ENCODE measurements at regions not wholly inside any gene's neighbourhood (a gene's known extent, or its start where the extent isn't known, plus 50 kb on each side); places are given as distances from the start of the nearest gene placed in this dataset.

- TF ChIP-seq, protein P1, sequence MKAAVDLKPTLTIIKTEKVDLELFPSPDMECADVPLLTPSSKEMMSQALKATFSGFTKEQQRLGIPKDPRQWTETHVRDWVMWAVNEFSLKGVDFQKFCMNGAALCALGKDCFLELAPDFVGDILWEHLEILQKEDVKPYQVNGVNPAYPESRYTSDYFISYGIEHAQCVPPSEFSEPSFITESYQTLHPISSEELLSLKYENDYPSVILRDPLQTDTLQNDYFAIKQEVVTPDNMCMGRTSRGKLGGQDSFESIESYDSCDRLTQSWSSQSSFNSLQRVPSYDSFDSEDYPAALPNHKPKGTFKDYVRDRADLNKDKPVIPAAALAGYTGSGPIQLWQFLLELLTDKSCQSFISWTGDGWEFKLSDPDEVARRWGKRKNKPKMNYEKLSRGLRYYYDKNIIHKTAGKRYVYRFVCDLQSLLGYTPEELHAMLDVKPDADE (IDR thresholded peaks at IDR 0.05) = no peak
- TF ChIP-seq, protein P2, sequence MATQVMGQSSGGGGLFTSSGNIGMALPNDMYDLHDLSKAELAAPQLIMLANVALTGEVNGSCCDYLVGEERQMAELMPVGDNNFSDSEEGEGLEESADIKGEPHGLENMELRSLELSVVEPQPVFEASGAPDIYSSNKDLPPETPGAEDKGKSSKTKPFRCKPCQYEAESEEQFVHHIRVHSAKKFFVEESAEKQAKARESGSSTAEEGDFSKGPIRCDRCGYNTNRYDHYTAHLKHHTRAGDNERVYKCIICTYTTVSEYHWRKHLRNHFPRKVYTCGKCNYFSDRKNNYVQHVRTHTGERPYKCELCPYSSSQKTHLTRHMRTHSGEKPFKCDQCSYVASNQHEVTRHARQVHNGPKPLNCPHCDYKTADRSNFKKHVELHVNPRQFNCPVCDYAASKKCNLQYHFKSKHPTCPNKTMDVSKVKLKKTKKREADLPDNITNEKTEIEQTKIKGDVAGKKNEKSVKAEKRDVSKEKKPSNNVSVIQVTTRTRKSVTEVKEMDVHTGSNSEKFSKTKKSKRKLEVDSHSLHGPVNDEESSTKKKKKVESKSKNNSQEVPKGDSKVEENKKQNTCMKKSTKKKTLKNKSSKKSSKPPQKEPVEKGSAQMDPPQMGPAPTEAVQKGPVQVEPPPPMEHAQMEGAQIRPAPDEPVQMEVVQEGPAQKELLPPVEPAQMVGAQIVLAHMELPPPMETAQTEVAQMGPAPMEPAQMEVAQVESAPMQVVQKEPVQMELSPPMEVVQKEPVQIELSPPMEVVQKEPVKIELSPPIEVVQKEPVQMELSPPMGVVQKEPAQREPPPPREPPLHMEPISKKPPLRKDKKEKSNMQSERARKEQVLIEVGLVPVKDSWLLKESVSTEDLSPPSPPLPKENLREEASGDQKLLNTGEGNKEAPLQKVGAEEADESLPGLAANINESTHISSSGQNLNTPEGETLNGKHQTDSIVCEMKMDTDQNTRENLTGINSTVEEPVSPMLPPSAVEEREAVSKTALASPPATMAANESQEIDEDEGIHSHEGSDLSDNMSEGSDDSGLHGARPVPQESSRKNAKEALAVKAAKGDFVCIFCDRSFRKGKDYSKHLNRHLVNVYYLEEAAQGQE (IDR thresholded peaks at IDR 0.05; ENCODE audit: unreplicated experiment) = no peak
- no peak for TF ChIP-seq EZH2 (IDR thresholded peaks at IDR 0.05; ENCODE audit: low read depth, unreplicated experiment)
- no peak for TF ChIP-seq EZH2phosphoT487 (IDR thresholded peaks at IDR 0.05; ENCODE audit: unreplicated experiment)
- TF ChIP-seq ZNF114 (CRISPR knock-in tag; IDR thresholded peaks at IDR 0.05) = no peak
- no peak for TF ChIP-seq NANOG (IDR thresholded peaks at IDR 0.05; ENCODE audit: borderline replicate concordance)
- TF ChIP-seq CTCF (conservative IDR thresholded peaks at IDR 0.05; ENCODE audit: low read depth in 2 of 2) = no peak
- no peak for TF ChIP-seq POLR2AphosphoS5 (IDR thresholded peaks at IDR 0.05; ENCODE audit: low read depth)
- no peak for TF ChIP-seq CREB1 (CRISPR knock-in tag; IDR thresholded peaks at IDR 0.05; ENCODE audit: low read depth)
- no peak for TF ChIP-seq JUNB (IDR thresholded peaks at IDR 0.05; ENCODE audit: unreplicated experiment)
- TF ChIP-seq STAT1 (IDR thresholded peaks at IDR 0.05; ENCODE audit: unreplicated experiment) = no peak
Observed at GRCh38 chr16:7085776-7086175, 246.9 kb upstream of the RBFOX1 start (continued).

GRCh38 chr16:7083096-7083495, 249.5 kb upstream of the RBFOX1 start:
- no peaks in the 10 kb centered on the region for H3K79me2 ChIP-seq (replicated peaks; ENCODE audit: insufficient read depth)
- H3K36me3 Mint-ChIP-seq (ENCODE audit: low read depth) = peaks cover 5% of the 10 kb centered on the region; the same call in 1 of the 3 replicates
- H3K27me3 ChIP-seq (ENCODE audit: insufficient read depth) = no peaks in the 10 kb centered on the region
- ATAC-seq (no peak), DNase-seq (ENCODE audit: low spot score) (no peak)
- no peak overlapping the region for H3K4me3 Mint-ChIP-seq
- H3K36me3 ChIP-seq (ENCODE audit: insufficient read depth) = peaks cover 4% of the 10 kb centered on the region; the same call in 1 of the 2 replicates
- H4K20me1 ChIP-seq (replicated peaks; ENCODE audit: insufficient read depth) = no peaks in the 10 kb centered on the region
- H3K27me3 Mint-ChIP-seq (ENCODE audit: insufficient read depth, low read depth, poor library complexity) = no peaks in the 10 kb centered on the region
- no peak overlapping the region for H2AFZ ChIP-seq
- H3K27ac Mint-ChIP-seq = no peak overlapping the region
- H3K27ac ChIP-seq (ENCODE audit: low read depth) = no peak overlapping the region
- H3K9me2 ChIP-seq (ENCODE audit: insufficient read depth) = no peaks in the 10 kb centered on the region
- peaks cover 7% of the 10 kb centered on the region; the same call in 1 of the 3 replicates for H3K4me1 Mint-ChIP-seq
- no peaks in the 10 kb centered on the region for H3F3A ChIP-seq (replicated peaks; ENCODE audit: low read depth)
- no peak overlapping the region for H3K4me2 ChIP-seq
- H3K9me3 Mint-ChIP-seq = peaks cover 64% of the 10 kb centered on the region
- no peaks in the 10 kb centered on the region for H3K4me1 ChIP-seq (ENCODE audit: insufficient read depth)
- no peak overlapping the region for H3K4me3 ChIP-seq
- TF ChIP-seq STAT1 (IDR thresholded peaks at IDR 0.05; ENCODE audit: unreplicated experiment) (no peak), ZNF331 (CRISPR knock-in tag; IDR thresholded peaks at IDR 0.05; ENCODE audit: low read depth) (no peak), ZNF114 (CRISPR knock-in tag; IDR thresholded peaks at IDR 0.05) (no peak), CREB1 (CRISPR knock-in tag; IDR thresholded peaks at IDR 0.05; ENCODE audit: low read depth) (no peak), POLR2AphosphoS5 (IDR thresholded peaks at IDR 0.05; ENCODE audit: low read depth) (no peak), NANOG (IDR thresholded peaks at IDR 0.05; ENCODE audit: borderline replicate concordance) (no peak), EZH2phosphoT487 (IDR thresholded peaks at IDR 0.05; ENCODE audit: unreplicated experiment) (no peak)
- TF ChIP-seq, protein P3, sequence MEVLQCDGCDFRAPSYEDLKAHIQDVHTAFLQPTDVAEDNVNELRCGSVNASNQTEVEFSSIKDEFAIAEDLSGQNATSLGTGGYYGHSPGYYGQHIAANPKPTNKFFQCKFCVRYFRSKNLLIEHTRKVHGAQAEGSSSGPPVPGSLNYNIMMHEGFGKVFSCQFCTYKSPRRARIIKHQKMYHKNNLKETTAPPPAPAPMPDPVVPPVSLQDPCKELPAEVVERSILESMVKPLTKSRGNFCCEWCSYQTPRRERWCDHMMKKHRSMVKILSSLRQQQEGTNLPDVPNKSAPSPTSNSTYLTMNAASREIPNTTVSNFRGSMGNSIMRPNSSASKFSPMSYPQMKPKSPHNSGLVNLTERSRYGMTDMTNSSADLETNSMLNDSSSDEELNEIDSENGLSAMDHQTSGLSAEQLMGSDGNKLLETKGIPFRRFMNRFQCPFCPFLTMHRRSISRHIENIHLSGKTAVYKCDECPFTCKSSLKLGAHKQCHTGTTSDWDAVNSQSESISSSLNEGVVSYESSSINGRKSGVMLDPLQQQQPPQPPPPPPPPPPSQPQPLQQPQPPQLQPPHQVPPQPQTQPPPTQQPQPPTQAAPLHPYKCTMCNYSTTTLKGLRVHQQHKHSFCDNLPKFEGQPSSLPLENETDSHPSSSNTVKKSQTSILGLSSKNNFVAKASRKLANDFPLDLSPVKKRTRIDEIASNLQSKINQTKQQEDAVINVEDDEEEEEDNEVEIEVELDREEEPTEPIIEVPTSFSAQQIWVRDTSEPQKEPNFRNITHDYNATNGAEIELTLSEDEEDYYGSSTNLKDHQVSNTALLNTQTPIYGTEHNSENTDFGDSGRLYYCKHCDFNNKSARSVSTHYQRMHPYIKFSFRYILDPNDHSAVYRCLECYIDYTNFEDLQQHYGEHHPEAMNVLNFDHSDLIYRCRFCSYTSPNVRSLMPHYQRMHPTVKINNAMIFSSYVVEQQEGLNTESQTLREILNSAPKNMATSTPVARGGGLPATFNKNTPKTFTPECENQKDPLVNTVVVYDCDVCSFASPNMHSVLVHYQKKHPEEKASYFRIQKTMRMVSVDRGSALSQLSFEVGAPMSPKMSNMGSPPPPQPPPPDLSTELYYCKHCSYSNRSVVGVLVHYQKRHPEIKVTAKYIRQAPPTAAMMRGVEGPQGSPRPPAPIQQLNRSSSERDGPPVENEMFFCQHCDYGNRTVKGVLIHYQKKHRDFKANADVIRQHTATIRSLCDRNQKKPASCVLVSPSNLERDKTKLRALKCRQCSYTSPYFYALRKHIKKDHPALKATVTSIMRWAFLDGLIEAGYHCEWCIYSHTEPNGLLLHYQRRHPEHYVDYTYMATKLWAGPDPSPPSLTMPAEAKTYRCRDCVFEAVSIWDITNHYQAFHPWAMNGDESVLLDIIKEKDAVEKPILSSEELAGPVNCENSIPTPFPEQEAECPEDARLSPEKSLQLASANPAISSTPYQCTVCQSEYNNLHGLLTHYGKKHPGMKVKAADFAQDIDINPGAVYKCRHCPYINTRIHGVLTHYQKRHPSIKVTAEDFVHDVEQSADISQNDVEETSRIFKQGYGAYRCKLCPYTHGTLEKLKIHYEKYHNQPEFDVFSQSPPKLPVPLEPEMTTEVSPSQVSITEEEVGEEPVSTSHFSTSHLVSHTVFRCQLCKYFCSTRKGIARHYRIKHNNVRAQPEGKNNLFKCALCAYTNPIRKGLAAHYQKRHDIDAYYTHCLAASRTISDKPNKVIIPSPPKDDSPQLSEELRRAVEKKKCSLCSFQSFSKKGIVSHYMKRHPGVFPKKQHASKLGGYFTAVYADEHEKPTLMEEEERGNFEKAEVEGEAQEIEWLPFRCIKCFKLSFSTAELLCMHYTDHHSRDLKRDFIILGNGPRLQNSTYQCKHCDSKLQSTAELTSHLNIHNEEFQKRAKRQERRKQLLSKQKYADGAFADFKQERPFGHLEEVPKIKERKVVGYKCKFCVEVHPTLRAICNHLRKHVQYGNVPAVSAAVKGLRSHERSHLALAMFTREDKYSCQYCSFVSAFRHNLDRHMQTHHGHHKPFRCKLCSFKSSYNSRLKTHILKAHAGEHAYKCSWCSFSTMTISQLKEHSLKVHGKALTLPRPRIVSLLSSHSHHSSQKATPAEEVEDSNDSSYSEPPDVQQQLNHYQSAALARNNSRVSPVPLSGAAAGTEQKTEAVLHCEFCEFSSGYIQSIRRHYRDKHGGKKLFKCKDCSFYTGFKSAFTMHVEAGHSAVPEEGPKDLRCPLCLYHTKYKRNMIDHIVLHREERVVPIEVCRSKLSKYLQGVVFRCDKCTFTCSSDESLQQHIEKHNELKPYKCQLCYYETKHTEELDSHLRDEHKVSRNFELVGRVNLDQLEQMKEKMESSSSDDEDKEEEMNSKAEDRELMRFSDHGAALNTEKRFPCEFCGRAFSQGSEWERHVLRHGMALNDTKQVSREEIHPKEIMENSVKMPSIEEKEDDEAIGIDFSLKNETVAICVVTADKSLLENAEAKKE (CRISPR knock-in tag; IDR thresholded peaks at IDR 0.05) = no peak
